ENCODE measurements at regions not wholly inside any gene's neighbourhood (a gene's known extent, or its start where the extent isn't known, plus 50 kb on each side); places are given as distances from the start of the nearest gene placed in this dataset.
"Not testable (repeated sequence)": the region's sequence is repeated elsewhere in the genome, so short reads cannot be mapped to it uniquely, and the experiment has no call there.

DNA sequence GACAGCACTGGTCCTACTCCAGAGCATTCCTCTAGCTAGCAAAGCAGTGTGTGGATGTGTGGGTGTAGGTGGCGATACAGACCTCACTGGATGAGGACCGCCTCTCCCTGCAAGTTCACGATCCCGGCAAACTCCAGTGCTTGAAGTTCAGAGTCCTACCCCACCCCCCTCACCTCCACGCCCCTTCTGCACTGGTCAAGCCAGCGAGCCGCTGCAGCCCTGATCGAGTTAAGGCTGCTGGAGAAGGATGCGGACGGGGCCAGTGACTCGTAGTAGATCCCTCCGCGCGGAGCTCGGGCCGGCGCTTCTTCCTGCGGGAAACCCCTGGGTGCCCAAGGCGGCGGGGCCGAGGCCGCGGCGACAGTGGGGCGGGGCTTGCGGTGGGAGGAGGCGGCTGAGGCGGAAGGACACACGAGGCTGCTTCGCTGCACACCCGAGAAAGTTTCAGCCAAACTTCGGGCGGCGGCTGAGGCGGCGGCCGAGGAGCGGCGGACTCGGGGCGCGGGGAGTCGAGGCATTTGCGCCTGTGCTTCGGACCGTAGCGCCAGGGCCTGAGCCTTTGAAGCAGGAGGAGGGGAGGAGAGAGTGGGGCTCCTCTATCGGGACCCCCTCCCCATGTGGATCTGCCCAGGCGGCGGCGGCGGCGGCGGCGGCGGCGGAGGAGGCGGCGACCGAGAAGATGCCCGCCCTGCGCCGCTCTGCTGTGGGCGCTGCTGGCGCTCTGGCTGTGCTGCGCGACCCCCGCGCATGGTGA lies 84.5 kb upstream of the NBPF19 start:
- TF ChIP-seq, protein P1, sequence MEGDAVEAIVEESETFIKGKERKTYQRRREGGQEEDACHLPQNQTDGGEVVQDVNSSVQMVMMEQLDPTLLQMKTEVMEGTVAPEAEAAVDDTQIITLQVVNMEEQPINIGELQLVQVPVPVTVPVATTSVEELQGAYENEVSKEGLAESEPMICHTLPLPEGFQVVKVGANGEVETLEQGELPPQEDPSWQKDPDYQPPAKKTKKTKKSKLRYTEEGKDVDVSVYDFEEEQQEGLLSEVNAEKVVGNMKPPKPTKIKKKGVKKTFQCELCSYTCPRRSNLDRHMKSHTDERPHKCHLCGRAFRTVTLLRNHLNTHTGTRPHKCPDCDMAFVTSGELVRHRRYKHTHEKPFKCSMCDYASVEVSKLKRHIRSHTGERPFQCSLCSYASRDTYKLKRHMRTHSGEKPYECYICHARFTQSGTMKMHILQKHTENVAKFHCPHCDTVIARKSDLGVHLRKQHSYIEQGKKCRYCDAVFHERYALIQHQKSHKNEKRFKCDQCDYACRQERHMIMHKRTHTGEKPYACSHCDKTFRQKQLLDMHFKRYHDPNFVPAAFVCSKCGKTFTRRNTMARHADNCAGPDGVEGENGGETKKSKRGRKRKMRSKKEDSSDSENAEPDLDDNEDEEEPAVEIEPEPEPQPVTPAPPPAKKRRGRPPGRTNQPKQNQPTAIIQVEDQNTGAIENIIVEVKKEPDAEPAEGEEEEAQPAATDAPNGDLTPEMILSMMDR (conservative IDR thresholded peaks at IDR 0.05; ENCODE audit: low read length): not testable (repeated sequence)
- not testable (repeated sequence) for TF ChIP-seq EZH2phosphoT487 (IDR thresholded peaks at IDR 0.05; ENCODE audit: borderline replicate concordance, low read depth, low read length)
